ENCODE measurements at regions not wholly inside any gene's neighbourhood (a gene's known extent, or its start where the extent isn't known, plus 50 kb on each side); places are given as distances from the start of the nearest gene placed in this dataset.

DNA sequence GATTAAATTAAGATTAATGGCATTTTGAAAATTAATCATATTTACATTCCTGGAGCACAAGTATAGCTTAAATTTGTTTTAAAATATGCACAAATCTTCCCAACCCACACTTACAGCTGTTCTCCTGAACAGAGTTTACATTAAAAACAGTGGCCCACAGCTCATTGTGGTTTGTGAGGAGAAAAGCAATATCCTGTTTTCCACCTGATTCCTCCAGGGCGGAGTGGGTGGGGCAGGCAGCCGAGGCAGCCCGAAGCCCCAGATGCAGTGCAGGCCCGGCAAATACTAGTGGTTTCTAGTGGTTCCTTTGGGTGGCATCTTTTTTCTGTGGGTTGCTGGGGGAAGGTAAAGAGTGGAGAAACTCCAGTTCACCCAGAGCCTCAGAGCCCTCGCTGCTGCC lies 280.8 kb downstream of the ARHGAP12 start:
- no peaks in the 10 kb centered on the region for H3K36me3 ChIP-seq (ENCODE audit: control insufficient read depth in 1 of 2, insufficient read depth in 2 of 2, low read length in 2 of 2)
- no peaks in the 10 kb centered on the region for H3K9me3 ChIP-seq (ENCODE audit: control insufficient read depth in 1 of 2, low read length in 2 of 2)
- no peak overlapping the region for H3K9ac ChIP-seq (ENCODE audit: low read depth in 1 of 2, low read length in 2 of 2)
- H3K4me3 ChIP-seq (ENCODE audit: low read depth in 1 of 2, low read length in 2 of 2), result no peak overlapping the region
- no peak overlapping the region for H3K27ac ChIP-seq (ENCODE audit: low read depth, low read length)
- no peaks in the 10 kb centered on the region for H3K4me1 ChIP-seq (ENCODE audit: control insufficient read depth in 1 of 2, insufficient read depth in 2 of 2, low read length in 2 of 2)
- H3K27me3 ChIP-seq (ENCODE audit: control insufficient read depth in 1 of 2, insufficient read depth in 2 of 2, low read length in 2 of 2), result no peaks in the 10 kb centered on the region

DNA sequence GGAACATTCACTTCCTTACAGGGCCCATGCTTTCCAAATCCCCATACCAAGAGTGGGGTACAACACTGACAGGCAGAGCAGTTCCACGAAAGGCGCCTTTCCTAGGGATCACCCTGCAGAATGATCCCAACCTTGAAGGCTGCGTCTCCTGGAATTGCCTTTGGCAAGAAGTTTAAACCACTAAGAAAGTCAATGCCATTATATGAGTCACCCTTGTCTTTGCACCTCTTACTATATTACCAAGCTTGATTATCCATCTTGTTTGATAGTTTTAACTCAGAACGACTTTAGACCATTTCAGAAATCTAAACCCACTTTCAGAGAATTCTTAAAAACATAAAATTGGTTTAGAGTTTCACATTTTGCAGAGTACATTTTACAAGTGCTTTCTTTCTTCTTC lies 282.1 kb downstream of the ARHGAP12 start:
- H3K27ac ChIP-seq (ENCODE audit: low read depth, low read length), result no peak overlapping the region
- H3K27me3 ChIP-seq (ENCODE audit: control insufficient read depth in 1 of 2, insufficient read depth in 2 of 2, low read length in 2 of 2), result no peaks in the 10 kb centered on the region
- no peak overlapping the region for H3K4me3 ChIP-seq (ENCODE audit: low read depth in 1 of 2, low read length in 2 of 2)
- no peaks in the 10 kb centered on the region for H3K36me3 ChIP-seq (ENCODE audit: control insufficient read depth in 1 of 2, insufficient read depth in 2 of 2, low read length in 2 of 2)
- H3K4me1 ChIP-seq (ENCODE audit: control insufficient read depth in 1 of 2, insufficient read depth in 2 of 2, low read length in 2 of 2), result no peaks in the 10 kb centered on the region
- no peak overlapping the region for H3K9ac ChIP-seq (ENCODE audit: low read depth in 1 of 2, low read length in 2 of 2)
- no peaks in the 10 kb centered on the region for H3K9me3 ChIP-seq (ENCODE audit: control insufficient read depth in 1 of 2, low read length in 2 of 2)

DNA sequence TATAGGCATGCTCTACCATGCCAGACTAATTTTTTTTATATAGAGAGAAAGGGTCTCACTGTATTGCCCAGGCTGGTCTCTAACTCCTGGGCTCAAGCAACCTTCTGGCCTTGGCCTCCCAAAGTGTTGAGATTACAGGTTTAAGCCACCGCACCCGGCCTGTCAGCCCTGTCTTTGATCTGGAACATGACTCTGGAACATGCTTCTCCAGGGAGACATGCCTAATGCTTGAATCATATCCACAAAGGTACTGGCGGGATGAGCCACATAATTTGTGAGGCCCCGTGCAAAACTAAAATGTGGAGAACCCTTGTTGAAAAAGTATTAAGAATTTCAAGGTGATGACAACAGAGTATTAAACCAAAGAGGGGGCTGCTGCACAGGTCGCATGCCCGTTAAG lies 282.8 kb downstream of the ARHGAP12 start:
- Histone ChIP-seq H3K9ac (ENCODE audit: low read depth in 1 of 2, low read length in 2 of 2) (no peak overlapping the region), H3K4me3 (ENCODE audit: low read depth in 1 of 2, low read length in 2 of 2) (no peak overlapping the region), H3K36me3 (ENCODE audit: control insufficient read depth in 1 of 2, insufficient read depth in 2 of 2, low read length in 2 of 2) (no peaks in the 10 kb centered on the region), H3K4me1 (ENCODE audit: control insufficient read depth in 1 of 2, insufficient read depth in 2 of 2, low read length in 2 of 2) (no peaks in the 10 kb centered on the region), H3K27me3 (ENCODE audit: control insufficient read depth in 1 of 2, insufficient read depth in 2 of 2, low read length in 2 of 2) (no peaks in the 10 kb centered on the region), H3K27ac (ENCODE audit: low read depth, low read length) (no peak overlapping the region), H3K9me3 (ENCODE audit: control insufficient read depth in 1 of 2, low read length in 2 of 2) (no peaks in the 10 kb centered on the region)

DNA sequence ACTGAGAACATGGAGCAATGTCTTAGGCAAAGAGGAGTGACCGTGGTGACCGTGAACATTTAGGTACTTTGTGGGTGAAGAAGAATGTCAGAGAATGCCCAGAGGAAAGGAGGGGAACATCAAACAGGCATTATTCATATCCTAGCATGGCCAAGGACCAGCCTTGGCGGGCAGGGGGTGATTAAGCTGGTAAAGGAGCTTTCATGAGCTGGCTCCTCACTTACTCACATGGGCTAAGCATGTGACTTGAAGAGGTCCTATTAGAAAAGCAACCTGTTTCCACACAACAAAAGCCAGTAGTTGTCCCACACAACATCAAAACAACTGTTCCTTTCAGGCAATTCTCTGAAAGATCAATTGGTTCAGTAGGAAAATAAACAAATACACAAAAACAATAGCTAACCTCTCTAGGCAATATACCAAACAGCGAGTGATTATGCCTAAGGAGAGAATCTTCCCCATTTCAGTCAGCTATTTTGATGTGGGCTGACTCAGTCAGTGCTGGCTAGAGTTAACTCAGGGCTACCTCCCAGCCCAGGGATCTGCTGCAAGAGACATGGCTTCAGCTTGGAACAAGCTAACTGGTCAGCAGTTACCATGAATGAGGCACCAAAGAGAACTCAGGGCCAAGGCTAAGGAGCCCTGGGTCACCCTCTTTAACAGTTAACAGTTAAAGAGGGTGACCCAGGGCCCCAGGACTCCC lies 283.5 kb downstream of the ARHGAP12 start:
- no peaks in the 10 kb centered on the region for H3K36me3 ChIP-seq (ENCODE audit: control insufficient read depth in 1 of 2, insufficient read depth in 2 of 2, low read length in 2 of 2)
- H3K27ac ChIP-seq (ENCODE audit: low read depth, low read length), result no peak overlapping the region

DNA sequence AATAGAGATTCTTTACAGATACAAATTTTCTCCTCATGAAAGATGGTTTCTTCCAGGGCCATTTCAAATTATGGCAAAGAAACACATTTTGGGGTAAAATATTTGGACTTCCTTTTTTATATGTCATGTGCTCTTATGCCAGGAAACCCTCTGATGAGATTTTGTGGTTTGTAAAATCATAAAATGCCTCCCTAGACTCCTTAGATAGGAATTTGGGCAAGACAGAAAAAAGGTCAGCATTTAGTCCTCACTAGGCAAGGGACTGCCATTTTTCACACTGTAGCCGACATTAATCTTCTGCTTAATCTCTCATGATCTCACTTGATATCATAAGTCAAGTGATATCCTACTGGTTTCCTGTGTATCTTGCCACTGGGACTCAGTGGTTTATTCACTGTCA lies 286.4 kb downstream of the ARHGAP12 start:
- Histone ChIP-seq H3K4me3 (ENCODE audit: low read depth in 1 of 2, low read length in 2 of 2) (no peak overlapping the region), H3K27ac (ENCODE audit: low read depth, low read length) (no peak overlapping the region), H3K9me3 (ENCODE audit: control insufficient read depth in 1 of 2, low read length in 2 of 2) (no peaks in the 10 kb centered on the region)

More for the DNA sequence above, 283.5 kb downstream of the ARHGAP12 start:
- Histone ChIP-seq H3K4me1 (ENCODE audit: control insufficient read depth in 1 of 2, insufficient read depth in 2 of 2, low read length in 2 of 2) (no peaks in the 10 kb centered on the region), H3K27me3 (ENCODE audit: control insufficient read depth in 1 of 2, insufficient read depth in 2 of 2, low read length in 2 of 2) (no peaks in the 10 kb centered on the region), H3K4me3 (ENCODE audit: low read depth in 1 of 2, low read length in 2 of 2) (no peak overlapping the region), H3K9ac (ENCODE audit: low read depth in 1 of 2, low read length in 2 of 2) (no peak overlapping the region), H3K9me3 (ENCODE audit: control insufficient read depth in 1 of 2, low read length in 2 of 2) (no peaks in the 10 kb centered on the region)

DNA sequence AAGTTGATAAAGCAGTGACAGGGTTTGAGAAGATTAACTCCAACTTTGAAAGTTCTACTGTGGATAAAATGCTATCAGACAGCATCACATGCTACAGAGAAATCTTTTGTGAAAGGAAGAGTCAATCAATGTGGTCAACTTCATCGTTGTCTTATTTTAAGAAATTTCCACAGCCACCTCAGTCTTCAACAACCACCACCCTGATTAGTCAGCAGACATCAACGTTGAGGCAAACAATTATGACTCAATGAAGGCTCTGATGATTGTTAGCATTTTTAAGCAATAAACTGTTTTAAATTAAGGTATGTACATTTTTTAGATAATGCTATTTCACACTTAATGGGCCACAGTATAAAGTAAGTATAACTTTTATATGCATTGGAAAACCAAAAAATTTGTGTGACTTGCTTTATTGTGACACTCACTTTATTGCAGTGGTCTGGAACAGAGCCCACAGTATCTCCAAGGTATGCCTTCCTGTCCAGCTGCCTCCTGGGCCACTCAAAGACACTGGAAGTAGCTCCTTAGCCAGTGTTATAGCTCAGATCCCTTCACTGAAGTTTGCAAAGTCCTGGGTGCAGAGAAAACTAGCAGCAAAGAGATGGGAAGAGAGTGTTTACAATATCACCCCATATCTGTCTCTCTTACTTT lies 293.1 kb downstream of the ARHGAP12 start:
- H3K27me3 ChIP-seq (ENCODE audit: control insufficient read depth in 1 of 2, insufficient read depth in 2 of 2, low read length in 2 of 2), result no peaks in the 10 kb centered on the region
- no peaks in the 10 kb centered on the region for H3K36me3 ChIP-seq (ENCODE audit: control insufficient read depth in 1 of 2, insufficient read depth in 2 of 2, low read length in 2 of 2)
- H3K9ac ChIP-seq (ENCODE audit: low read depth in 1 of 2, low read length in 2 of 2), result no peak overlapping the region
- no peaks in the 10 kb centered on the region for H3K9me3 ChIP-seq (ENCODE audit: control insufficient read depth in 1 of 2, low read length in 2 of 2)
- H3K27ac ChIP-seq (ENCODE audit: low read depth, low read length), result no peak overlapping the region
- no peak overlapping the region for H3K4me3 ChIP-seq (ENCODE audit: low read depth in 1 of 2, low read length in 2 of 2)
- no peaks in the 10 kb centered on the region for H3K4me1 ChIP-seq (ENCODE audit: control insufficient read depth in 1 of 2, insufficient read depth in 2 of 2, low read length in 2 of 2)

More for the DNA sequence above, 286.4 kb downstream of the ARHGAP12 start:
- Histone ChIP-seq H3K36me3 (ENCODE audit: control insufficient read depth in 1 of 2, insufficient read depth in 2 of 2, low read length in 2 of 2) (no peaks in the 10 kb centered on the region), H3K9ac (ENCODE audit: low read depth in 1 of 2, low read length in 2 of 2) (no peak overlapping the region), H3K27me3 (ENCODE audit: control insufficient read depth in 1 of 2, insufficient read depth in 2 of 2, low read length in 2 of 2) (no peaks in the 10 kb centered on the region), H3K4me1 (ENCODE audit: control insufficient read depth in 1 of 2, insufficient read depth in 2 of 2, low read length in 2 of 2) (no peaks in the 10 kb centered on the region)

DNA sequence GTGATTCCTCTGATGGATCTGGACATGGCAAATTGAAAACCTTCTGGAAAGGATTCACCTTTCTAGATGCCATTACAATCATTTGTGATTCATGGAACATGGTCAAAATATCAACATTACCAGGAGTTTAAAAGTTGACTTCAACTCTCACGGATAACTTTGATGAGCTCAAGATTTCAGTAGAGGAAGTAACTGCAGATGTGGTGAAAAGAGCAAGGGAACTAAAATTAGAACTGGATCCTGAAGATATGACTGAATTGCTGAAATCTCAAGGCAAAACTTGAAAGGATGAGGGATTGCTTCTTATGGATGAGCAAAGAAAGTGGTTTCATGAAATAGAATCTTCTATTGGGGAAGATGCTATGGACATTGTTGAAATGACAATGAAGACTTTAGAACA lies 293.6 kb downstream of the ARHGAP12 start:
- H3K27me3 ChIP-seq (ENCODE audit: control insufficient read depth in 1 of 2, insufficient read depth in 2 of 2, low read length in 2 of 2), result no peaks in the 10 kb centered on the region
- no peak overlapping the region for H3K27ac ChIP-seq (ENCODE audit: low read depth, low read length)
- H3K9me3 ChIP-seq (ENCODE audit: control insufficient read depth in 1 of 2, low read length in 2 of 2), result no peaks in the 10 kb centered on the region

DNA sequence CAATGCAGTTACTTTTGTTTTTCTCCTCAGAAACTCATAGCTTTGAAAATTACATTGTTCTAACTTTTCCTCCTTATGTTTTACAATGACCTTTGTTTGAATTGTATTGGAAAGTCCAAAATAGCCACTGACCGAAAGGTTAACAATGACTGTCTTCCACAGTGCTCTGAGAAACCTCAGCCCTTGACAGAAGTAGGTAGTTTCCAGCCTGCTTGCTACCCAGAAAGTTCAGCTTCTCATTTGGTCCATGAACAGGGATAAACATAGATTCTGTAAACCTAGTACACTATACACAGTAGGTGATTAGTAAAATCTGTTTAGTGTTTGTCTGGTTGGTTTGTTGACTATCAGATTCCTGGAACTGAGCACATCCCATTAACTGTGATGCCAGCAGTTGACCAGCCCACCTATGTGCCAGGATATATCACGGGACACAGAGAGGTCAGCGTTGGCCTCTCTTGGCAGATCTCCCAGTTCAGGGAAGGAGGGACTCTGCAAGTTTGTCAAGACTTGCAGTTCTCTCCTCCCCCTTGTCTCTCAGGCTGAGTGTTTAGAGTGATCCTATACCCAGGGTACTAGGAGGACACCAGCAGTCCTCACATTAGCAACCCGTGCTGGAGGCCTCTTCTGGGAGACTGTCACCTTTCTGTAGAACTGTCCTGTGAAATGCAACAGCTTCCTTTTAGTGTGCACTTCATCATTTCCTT lies 297.6 kb downstream of the ARHGAP12 start:
- Histone ChIP-seq H3K9me3 (ENCODE audit: control insufficient read depth in 1 of 2, low read length in 2 of 2) (peaks cover 2 to 6% of the 10 kb centered on the region in 2 donors), H3K4me1 (ENCODE audit: control insufficient read depth in 1 of 2, insufficient read depth in 2 of 2, low read length in 2 of 2) (no peaks in the 10 kb centered on the region), H3K9ac (ENCODE audit: low read depth in 1 of 2, low read length in 2 of 2) (no peak overlapping the region), H3K27me3 (ENCODE audit: control insufficient read depth in 1 of 2, insufficient read depth in 2 of 2, low read length in 2 of 2) (no peaks in the 10 kb centered on the region), H3K4me3 (ENCODE audit: low read depth in 1 of 2, low read length in 2 of 2) (no peak overlapping the region), H3K36me3 (ENCODE audit: control insufficient read depth in 1 of 2, insufficient read depth in 2 of 2, low read length in 2 of 2) (no peaks in the 10 kb centered on the region), H3K27ac (ENCODE audit: low read depth, low read length) (no peak overlapping the region)

More for the DNA sequence above, 293.6 kb downstream of the ARHGAP12 start:
- no peaks in the 10 kb centered on the region for H3K4me1 ChIP-seq (ENCODE audit: control insufficient read depth in 1 of 2, insufficient read depth in 2 of 2, low read length in 2 of 2)
- no peak overlapping the region for H3K4me3 ChIP-seq (ENCODE audit: low read depth in 1 of 2, low read length in 2 of 2)
- H3K36me3 ChIP-seq (ENCODE audit: control insufficient read depth in 1 of 2, insufficient read depth in 2 of 2, low read length in 2 of 2), result no peaks in the 10 kb centered on the region
- H3K9ac ChIP-seq (ENCODE audit: low read depth in 1 of 2, low read length in 2 of 2), result no peak overlapping the region

DNA sequence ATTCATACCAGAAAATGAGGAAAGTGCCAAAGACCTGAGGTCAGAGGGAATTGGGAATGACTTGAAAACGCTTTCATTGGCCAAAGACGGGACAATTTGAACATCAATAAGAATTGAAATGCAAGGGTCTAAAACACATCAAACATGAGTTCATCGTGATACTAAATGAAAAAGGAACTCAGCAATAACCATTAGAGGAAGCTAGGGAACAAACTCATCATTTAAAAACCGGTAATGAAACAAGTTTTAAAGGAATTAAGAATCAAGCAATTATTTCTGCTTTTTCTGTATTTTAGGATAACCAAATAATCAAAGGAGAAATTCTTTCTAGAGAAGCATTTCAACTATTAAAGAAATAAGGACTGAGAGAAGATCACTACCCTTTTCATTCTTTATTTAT lies 303.1 kb downstream of the ARHGAP12 start:
- H3K27me3 ChIP-seq (ENCODE audit: control insufficient read depth in 1 of 2, insufficient read depth in 2 of 2, low read length in 2 of 2), result no peaks in the 10 kb centered on the region
- no peaks in the 10 kb centered on the region for H3K4me1 ChIP-seq (ENCODE audit: control insufficient read depth in 1 of 2, insufficient read depth in 2 of 2, low read length in 2 of 2)
- no peak overlapping the region for H3K4me3 ChIP-seq (ENCODE audit: low read depth in 1 of 2, low read length in 2 of 2)
- H3K9ac ChIP-seq (ENCODE audit: low read depth in 1 of 2, low read length in 2 of 2), result no peak overlapping the region
- peaks cover 2 to 8% of the 10 kb centered on the region in 2 donors for H3K9me3 ChIP-seq (ENCODE audit: control insufficient read depth in 1 of 2, low read length in 2 of 2)
- H3K27ac ChIP-seq (ENCODE audit: low read depth, low read length), result no peak overlapping the region
- H3K36me3 ChIP-seq (ENCODE audit: control insufficient read depth in 1 of 2, insufficient read depth in 2 of 2, low read length in 2 of 2), result no peaks in the 10 kb centered on the region

DNA sequence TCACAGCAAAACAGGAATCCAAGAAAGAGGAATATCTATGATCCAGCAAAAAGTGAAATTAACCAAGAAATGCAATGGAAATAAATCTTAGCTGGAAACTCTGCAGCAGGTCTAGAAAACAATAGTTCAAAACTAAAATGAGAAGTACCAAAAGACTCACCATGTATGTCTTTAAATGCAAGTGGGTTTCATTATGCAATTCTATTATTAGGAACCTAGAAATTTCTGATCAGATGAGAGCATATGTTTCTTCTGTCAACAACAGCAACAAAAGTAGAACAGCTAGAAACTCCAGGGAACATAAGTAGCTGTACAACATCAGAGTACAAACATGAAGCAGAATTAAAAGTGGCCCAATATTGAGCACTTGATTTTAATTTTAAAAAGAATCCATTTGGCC lies 304.0 kb downstream of the ARHGAP12 start:
- H3K4me3 ChIP-seq (ENCODE audit: low read depth in 1 of 2, low read length in 2 of 2), result no peak overlapping the region
- no peak overlapping the region for H3K27ac ChIP-seq (ENCODE audit: low read depth, low read length)
- no peak overlapping the region for H3K9ac ChIP-seq (ENCODE audit: low read depth in 1 of 2, low read length in 2 of 2)

More for the DNA sequence above, 304.0 kb downstream of the ARHGAP12 start:
- Histone ChIP-seq H3K9me3 (ENCODE audit: control insufficient read depth in 1 of 2, low read length in 2 of 2) (peaks cover 2 to 8% of the 10 kb centered on the region in 2 donors), H3K36me3 (ENCODE audit: control insufficient read depth in 1 of 2, insufficient read depth in 2 of 2, low read length in 2 of 2) (no peaks in the 10 kb centered on the region), H3K4me1 (ENCODE audit: control insufficient read depth in 1 of 2, insufficient read depth in 2 of 2, low read length in 2 of 2) (peaks cover 3 to 4% of the 10 kb centered on the region in 2 donors), H3K27me3 (ENCODE audit: control insufficient read depth in 1 of 2, insufficient read depth in 2 of 2, low read length in 2 of 2) (no peaks in the 10 kb centered on the region)

Measured in duodenal mucosa (tissue), 2 donors.